Hindlimb muscle (tissue), 1 donor: ENCODE measurements at regions not wholly inside any gene's neighbourhood (a gene's known extent, or its start where the extent isn't known, plus 50 kb on each side); places are given as distances from the start of the nearest gene placed in this dataset.
"Not testable (repeated sequence)": the region's sequence is repeated elsewhere in the genome, so short reads cannot be mapped to it uniquely, and the experiment has no call there.

Source experiments
- DNase-seq: peaks from one replicate; pipeline ENCODE4 v3.0.0-alpha.2; 2013

GRCh38 chr15:81865850-81866537 lies 179.8 kb downstream of the MEX3B start:
- DNase-seq = no peak

GRCh38 chr15:81863162-81863561 lies 182.7 kb downstream of the MEX3B start:
- DNase-seq = no peak

GRCh38 chr15:81859737-81860516 lies 185.9 kb downstream of the MEX3B start:
- DNase-seq = no peak

- no peak for DNase-seq
These were observed 187.2 kb downstream of the MEX3B start for GRCh38 chr15:81858586-81858985.

DNA sequence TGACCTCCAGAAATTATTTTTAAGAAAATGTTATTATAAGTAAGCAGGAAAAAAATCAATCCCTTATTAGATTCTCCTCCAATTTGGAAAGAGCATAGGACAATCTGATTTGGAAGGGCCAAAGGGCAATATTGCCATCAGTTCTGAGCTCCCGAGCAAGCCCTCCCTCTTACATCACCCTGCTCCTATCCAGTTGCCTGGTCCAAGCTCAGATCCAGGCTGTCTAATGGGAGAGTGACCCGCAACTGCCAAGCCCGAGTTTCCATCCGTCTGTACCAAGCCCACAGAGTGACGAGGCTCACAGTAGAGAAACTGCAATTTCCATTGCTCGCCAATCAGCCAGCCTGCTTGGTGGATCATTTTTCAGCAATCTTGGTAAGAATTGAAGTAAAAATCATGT lies 187.7 kb downstream of the MEX3B start:
- no peak for DNase-seq

GRCh38 chr15:81856634-81857026 lies 189.2 kb downstream of the MEX3B start:
- DNase-seq = no peak

DNA sequence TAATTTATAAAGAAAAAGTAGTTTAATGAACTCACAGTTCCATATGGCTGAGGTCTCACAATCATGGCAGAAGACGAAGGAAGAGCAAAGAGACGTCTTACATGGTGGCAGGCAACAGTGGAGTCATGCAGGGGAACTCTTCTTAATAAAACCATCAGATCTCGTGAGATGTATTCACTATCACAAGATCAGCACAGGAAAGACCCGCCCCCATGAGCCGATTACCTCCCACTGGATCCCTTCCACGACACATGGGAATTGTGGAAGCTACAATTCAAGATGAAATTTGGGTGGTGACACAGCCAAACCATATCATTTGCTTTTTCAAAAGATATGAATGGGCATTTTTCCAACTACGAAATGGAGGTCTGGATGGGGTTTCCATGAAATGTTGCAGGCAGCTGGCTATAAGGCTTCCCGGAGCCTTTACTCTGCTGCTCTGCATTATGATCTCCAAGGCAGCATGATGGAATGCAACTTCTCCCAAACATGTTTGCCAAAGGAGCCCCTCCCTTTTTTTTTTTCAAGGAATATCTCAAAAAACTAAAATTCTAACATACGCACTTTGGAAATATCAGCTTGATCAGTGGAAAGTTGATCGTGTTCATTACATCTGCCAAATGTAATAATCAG lies 189.7 kb downstream of the MEX3B start:
- no peak for DNase-seq

DNA sequence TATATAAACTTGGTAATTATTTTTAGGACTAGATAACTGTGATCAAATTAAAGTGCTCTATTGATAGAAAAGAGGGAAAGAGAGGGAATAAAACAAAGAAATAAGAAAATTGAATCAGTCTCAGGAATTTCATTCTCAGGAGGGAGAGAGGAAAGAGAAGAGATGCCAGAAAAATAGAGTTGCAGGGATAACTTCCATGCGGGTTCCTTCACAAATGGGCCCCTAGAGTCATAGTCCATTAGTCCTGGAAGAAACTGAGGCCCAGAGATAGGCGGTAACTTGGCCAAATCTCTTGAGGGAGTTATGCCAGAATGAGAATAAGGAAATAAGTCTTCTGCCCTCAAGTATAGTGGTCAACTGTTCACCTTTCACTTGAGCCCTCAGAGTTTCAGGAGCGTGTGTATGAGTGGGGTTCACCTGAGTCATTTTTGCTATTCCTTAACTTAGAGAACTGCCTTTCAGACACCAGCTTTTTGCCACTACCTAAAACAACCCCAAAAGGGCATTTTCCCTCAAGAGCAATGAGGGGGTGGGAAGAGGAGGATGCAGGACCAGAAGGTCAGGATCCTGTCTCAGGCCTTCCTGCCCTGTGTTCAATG lies 192.6 kb downstream of the MEX3B start:
- peak; percentile 10 for DNase-seq

DNA sequence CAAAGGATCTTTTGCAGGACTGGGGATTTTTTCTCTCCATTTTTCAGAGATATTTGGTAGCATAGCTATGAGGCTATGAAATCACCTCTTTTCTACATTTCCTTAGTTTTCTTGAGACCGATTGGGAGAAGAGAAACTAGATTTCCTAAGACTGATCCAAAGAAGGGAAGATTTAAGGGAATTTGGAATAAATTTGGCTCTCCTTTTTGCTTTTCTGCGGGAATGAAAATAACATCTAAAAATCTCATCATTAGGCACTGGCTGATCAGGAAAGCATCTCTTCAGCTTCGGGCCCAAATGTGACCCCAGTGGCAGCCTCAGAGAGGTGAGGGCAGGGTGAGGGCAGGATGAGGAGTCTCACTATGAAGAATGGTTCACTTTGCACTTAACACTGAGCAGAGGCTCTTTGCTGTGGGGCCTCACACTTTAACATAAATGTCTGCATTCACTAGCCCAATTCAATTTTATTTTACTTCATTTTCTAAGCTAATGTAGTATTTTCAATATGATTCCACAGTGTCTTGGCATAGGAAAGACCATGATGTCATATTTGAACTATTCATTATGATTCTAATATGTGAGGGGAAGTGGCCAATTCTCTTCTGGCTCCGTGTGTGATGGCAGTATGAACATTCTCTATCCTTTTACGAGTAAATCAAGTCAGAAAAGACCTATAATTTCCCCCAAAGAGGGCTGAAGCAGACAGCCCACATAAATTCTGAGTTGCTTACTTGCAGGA lies 193.2 kb downstream of the MEX3B start:
- DNase-seq = peak; percentile 74

DNA sequence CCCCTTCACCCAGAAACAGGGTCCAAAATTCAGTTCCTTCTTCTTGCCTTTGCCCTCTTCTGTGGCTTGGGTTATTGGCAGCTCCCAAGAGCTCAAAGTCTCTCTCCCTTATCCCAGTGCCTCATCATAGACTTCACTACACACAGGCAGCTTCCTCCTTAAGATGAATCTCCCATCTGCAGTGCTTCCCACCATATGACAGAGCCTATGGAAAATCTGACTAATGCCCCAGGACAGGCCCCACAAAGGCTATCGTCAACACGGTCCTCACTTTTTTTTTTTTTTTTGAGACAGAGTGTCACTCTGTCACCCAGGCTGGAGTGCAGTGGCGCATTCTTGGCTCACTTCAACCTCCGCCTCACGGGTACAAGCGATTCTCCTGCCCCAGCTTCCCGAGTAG lies 194.1 kb downstream of the MEX3B start:
- no peak for DNase-seq

DNA sequence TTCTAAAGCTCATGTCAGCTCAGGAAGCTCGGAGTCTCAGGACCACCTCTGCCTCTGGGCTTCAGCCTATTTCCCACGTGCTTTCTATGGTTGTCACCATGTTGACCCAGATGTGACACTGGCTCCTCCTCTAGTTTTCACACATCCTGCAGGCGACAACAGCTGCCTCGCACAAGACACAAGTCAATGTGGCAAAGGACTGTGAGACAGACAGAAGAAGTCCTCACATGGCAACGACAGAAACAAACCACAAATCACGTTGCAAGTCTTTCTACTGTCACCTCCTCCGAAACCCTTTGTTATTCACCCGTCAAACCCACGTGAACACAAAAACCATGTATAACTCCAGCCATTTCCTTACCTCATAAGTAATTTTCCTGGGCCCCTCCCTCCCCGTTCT lies 194.5 kb downstream of the MEX3B start:
- DNase-seq = no peak

DNA sequence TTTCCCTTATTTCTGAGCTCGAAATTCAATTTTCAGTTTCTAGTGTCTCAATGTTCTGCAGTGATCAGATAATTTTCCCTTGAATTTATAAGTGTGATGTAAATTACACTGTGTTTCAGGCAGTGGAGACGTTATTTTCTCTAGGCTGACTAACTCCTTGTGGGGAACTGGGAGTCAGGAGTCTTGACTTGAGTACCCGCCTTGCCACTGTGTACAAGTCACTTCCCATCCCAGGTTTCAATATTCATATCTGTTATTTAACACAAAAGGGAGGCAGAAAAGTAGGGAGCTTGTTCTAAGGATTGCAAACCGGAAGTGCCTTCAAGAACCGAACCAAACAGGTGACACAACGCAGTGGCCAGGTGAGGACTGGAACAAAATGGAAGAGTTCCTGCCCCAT lies 196.5 kb downstream of the MEX3B start:
- DNase-seq = no peak

DNA sequence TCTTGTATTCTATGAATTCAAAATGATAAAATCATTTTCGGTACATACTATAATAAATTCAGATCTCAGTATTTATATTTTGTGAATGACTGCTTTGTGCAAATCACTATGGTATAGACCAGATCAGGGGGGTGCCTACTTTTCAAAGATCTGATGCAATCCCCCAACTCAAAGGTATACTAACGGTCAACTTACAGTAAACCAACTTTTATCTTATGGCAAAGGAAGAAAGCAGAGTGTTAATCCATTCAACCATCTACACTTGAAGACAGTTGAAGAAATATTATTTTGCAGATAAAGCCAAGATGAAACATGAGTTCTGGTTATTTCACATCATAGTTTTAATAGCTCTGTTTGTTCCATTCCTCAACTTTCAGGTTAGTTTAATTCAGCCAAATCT lies 197.1 kb downstream of the MEX3B start:
- DNase-seq = no peak

- no peak for DNase-seq
These were observed 201.9 kb downstream of the MEX3B start for GRCh38 chr15:81843757-81844407.

DNA sequence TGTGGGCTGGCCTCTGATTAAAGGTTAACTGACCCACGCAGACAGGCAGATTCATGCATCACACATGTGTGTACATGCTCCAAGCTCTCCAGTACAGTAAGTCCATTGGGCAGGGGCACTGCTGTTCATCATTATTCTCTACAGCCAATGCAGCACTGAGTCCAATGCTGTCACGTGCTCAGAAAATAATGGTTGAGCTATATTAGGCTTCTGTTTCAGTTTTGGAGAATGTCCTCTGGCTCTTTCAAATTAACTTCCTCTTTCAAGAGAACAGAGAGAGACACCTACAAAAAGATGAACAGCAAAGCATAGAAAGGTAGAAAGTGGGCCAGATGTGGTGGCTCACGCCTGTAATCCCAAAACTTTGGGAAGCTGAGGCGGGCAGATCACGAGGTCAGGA lies 202.6 kb downstream of the MEX3B start:
- no peak for DNase-seq

DNA sequence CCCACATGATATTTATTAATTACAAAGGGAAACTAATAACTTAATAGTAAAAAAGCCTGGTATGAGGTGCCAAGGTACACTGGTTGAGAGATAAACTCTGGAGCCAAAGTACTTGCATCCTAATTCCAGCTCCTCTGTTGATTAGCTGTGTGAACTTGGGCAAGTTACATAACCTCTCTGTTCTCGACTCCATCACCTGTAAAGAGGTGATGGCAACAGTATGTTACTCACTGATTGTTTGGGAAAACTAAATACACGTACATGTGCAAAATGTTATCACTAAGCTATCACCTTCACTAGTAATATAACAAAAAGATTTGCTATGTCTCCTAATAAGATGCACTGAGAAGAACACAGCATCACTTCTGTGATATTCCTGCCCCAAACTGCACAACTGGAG lies 206.4 kb downstream of the MEX3B start:
- no peak for DNase-seq

DNA sequence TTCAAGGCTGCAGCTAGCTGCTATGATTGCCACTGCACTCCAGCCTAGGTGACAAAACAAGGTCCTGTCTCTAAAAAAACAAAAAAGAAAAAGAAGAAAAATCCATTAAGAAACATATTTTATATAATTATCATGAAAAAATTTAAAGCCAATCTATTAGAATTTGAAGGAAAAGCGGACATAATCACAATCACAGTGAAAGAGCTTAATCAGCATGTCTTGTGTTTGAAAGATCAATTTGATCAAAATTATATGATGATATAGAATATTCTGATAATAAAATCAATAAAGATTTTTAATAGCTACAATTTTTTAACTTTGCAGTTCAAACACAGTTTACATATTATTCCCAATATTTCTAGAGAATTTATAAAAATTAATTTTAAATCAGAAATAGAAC lies 210.1 kb downstream of the MEX3B start:
- DNase-seq = no peak

DNA sequence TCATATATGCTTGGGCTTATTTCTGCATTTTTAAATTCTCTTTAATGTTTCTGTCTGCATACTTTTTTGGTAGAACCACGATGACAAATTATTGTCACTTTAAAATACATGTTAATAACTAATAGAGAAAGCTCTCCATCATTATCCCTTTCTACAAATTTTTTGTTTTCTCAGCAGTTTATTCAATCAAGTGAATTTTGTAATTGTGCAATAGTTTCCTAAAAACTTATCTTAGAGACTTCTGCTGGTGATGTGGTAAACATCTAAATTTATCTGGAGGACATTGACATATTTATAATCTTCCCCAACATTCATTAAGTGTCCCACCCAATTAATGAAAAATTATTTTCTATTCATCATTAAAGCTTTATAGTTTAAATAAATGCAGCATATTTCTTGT lies 215.3 kb downstream of the MEX3B start:
- no peak for DNase-seq

GRCh38 chr15:81829918-81830317 lies 215.9 kb downstream of the MEX3B start:
- no peak for DNase-seq

DNA sequence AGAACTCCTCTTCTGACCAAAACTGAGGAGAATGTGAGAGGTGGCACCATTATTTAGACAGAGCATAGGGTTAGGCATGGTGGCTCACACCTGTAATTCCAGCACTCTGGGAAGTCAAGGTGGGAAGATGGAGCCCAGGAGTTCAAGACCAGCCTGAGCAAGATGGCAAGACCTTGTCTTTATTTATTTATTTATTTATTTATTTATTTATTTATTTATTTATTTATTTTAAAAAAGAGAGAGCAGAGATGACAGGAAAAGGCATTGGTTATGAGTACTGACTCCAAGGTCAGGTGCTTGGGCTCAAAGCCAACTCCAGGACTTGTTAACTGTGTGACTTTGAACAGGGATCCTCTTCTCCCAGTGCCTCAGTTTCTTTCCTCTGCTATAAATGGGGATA lies 217.7 kb downstream of the MEX3B start:
- no peak for DNase-seq

DNA sequence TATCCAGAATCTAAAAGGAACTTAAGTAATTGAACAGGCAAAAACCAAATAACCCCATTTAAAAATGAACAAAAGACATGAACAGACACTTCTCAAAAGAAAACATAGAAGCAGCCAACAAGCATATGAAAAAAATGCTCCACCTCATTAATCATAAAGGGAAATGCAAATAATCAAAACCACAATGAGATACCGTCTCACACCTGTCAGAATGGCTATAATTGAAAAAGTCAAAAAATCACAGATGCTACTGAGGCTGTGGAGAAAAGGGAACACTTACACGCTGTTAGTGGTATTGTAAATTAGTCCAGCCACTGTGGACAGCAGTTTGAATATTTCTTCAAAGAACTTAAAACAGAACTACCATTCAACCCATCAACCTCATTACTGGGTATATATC lies 220.7 kb downstream of the MEX3B start:
- DNase-seq = no peak

- DNase-seq = not testable (repeated sequence)
These were observed 223.2 kb downstream of the MEX3B start for GRCh38 chr15:81822587-81822986.
